ENCODE measurements at regions not wholly inside any gene's neighbourhood (a gene's known extent, or its start where the extent isn't known, plus 50 kb on each side); places are given as distances from the start of the nearest gene placed in this dataset.

DNA sequence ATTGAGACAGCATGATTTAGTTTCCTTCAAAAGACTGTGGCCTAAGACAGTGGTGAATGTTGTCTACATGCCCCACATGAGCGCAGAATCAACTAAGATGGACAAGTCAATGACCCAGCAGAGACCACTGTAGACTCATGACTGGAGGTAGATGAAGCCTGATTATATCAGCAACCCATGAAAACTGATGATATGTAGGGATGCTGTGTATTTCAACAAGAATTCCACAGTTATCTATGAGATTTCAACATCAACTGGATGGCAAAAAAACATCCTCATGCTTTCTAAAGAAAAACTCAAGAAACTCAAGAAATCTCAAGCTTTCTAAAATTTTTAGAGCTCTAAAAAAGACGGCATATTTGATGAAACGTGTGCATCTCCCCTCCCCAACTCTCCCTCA lies 413.9 kb upstream of the LYPLAL1 start:
- no peaks in the 10 kb centered on the region for H3K27me3 Mint-ChIP-seq
- H3K4me3 Mint-ChIP-seq, result no peak overlapping the region
- CTCF ChIA-PET, result no interaction called here

DNA sequence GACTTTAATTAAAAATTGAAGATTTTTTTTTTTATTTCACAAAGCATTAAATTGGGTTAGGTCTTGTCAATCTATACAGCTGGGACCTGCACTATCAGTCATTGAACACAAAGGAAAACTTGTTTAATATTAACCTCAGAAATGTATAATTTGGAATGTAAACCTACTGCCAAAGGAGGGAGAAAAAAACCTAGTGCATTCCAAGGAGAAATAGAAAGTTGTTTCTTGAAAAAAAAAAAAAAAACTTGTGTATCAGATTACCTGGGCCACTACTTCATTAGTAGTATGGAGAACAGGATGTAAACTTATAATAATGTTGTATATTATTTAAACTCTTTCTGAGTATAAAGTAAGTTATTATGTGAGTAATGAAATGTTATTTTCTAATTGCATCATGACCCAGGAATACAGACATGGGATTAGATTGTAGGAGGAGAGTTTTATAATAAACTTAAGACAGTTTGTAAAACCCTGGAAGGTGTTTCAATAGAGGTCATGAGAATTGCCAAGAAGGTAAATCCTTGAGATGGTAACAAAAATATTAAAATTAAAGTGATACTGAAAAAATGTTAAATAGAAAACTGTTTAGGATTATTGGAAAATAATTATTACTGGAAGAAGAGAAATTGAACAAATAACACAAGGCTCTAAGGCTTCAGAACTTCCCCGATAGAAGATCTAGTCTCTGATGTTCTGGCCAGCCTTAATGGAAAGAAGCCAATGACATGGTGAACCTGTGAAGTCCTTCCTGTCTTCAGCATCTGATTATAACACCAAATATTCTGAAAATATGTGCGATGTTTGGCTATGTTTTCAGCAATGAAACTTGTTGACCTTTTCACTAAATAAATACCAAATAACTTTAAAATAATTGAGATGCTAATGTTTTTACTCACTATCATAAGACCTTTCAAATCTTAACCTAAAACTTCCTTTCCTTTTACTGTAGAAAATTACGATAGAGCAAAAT lies 412.8 kb upstream of the LYPLAL1 start:
- CTCF ChIA-PET, result no interaction called here
- H3K9me3 Mint-ChIP-seq (ENCODE audit: low read depth), result no peaks in the 10 kb centered on the region
- no peaks in the 10 kb centered on the region for H3K36me3 Mint-ChIP-seq
- ATAC-seq (no peak), DNase-seq (no peak)
- no peak overlapping the region for H3K27ac Mint-ChIP-seq
- H3K4me3 Mint-ChIP-seq, result no peak overlapping the region
- H3K4me1 Mint-ChIP-seq, result no peaks in the 10 kb centered on the region
- no peaks in the 10 kb centered on the region for H3K27me3 Mint-ChIP-seq

More for the DNA sequence above, 413.9 kb upstream of the LYPLAL1 start:
- ATAC-seq (no peak), DNase-seq (no peak)
- no peaks in the 10 kb centered on the region for H3K36me3 Mint-ChIP-seq
- no peaks in the 10 kb centered on the region for H3K9me3 Mint-ChIP-seq (ENCODE audit: low read depth)
- no peak overlapping the region for H3K27ac Mint-ChIP-seq
- no peaks in the 10 kb centered on the region for H3K4me1 Mint-ChIP-seq

DNA sequence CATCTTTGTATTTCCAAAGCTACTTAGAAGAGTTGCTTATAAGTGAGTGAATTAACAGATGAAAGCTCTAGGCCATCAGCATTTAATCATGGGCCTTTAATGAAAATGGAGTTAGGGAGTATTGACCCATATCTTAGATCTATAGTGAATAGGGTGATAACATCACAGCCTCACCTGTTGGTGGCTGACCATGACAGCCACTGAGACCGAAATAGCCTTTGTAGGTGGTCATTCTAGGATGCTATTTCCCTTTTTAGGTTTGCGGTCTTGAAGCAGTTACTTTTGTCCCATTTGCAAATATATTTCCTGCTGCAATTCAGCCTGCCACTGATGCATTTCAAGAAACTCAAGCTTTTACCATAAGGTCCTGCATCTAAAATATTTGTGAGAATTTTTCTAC lies 410.1 kb upstream of the LYPLAL1 start:
- H3K9me3 Mint-ChIP-seq (ENCODE audit: low read depth), result no peaks in the 10 kb centered on the region
- DNase-seq, result no peak
- no peak overlapping the region for H3K4me3 Mint-ChIP-seq
- H3K4me1 Mint-ChIP-seq, result no peaks in the 10 kb centered on the region
- ATAC-seq, result no peak
- no peak overlapping the region for H3K27ac Mint-ChIP-seq
- no peaks in the 10 kb centered on the region for H3K36me3 Mint-ChIP-seq
- CTCF ChIA-PET, result no interaction called here
- no peaks in the 10 kb centered on the region for H3K27me3 Mint-ChIP-seq

DNA sequence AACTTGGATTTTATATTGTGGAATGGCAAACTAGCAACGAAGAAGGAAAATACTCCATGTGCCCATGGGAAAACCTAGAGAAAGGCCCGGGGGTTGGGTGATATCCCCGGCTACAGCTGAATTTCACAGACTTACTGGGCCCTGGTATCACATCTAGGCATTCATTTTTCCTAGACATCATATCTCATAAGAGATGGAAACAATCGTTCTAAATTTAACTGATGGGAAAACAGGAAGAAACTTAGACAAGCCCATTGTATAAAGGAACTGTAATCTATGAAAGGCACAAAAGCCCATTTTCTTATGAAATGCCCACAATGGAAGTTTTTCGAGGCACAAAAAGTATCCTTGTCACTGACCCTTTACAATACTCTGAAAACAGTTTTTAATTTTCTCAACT lies 407.9 kb upstream of the LYPLAL1 start:
- Mint-ChIP-seq H3K4me1 (no peaks in the 10 kb centered on the region), H3K36me3 (no peaks in the 10 kb centered on the region)

DNA sequence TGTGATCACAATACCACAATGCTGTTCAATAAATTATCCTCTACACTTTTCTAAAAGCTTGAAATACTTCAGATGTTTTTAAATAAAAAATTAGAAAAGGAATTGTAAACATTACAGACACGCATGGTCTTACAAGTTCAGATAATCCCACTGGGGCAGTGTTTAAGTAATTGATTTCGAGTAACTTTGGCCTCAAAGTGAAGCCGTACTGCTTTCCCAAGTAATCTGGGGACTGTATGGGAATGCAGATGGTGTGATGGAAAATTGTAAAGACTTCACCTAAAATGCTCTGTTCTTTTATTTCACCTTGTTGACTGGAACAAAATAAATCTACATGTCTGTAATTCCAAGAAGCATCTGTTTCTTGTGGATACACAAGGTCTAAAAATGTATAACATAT lies 401.7 kb upstream of the LYPLAL1 start:
- ATAC-seq (no peak), DNase-seq (no peak)
- no peaks in the 10 kb centered on the region for H3K9me3 Mint-ChIP-seq (ENCODE audit: low read depth)
- H3K27ac Mint-ChIP-seq, result no peak overlapping the region
- H3K36me3 Mint-ChIP-seq, result no peaks in the 10 kb centered on the region
- H3K4me1 Mint-ChIP-seq, result no peaks in the 10 kb centered on the region
- CTCF ChIA-PET, result no interaction called here
- no peak overlapping the region for H3K4me3 Mint-ChIP-seq
- H3K27me3 Mint-ChIP-seq, result no peaks in the 10 kb centered on the region

More for the DNA sequence above, 407.9 kb upstream of the LYPLAL1 start:
- no peaks in the 10 kb centered on the region for H3K27me3 Mint-ChIP-seq
- CTCF ChIA-PET, result no interaction called here
- H3K27ac Mint-ChIP-seq, result no peak overlapping the region
- no peak overlapping the region for H3K4me3 Mint-ChIP-seq
- no peak for DNase-seq
- no peak for ATAC-seq
- no peaks in the 10 kb centered on the region for H3K9me3 Mint-ChIP-seq (ENCODE audit: low read depth)

DNA sequence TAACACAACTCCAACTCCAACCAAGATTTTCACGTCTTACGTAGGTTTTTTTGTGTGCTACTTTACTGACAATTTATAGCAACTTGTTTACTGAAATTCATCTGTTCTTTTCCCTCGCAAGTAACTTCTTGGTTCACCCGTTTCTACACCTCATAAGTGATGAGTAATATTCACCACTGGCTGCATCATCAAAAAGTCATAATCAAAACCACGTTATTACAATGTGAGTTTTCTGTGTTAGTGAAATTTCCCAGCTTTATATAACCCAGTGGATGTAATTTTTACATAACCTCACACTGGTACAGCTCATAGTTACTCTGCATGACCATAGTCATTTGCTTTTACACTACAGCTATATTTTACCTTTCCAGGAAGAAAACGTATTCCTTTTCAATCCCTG lies 401.1 kb upstream of the LYPLAL1 start:
- DNase-seq (no peak), ATAC-seq (no peak)
- Mint-ChIP-seq H3K27ac (no peak overlapping the region), H3K27me3 (no peaks in the 10 kb centered on the region), H3K9me3 (ENCODE audit: low read depth) (no peaks in the 10 kb centered on the region), H3K4me1 (no peaks in the 10 kb centered on the region), H3K36me3 (no peaks in the 10 kb centered on the region), H3K4me3 (no peak overlapping the region)
- CTCF ChIA-PET, result no interaction called here

DNA sequence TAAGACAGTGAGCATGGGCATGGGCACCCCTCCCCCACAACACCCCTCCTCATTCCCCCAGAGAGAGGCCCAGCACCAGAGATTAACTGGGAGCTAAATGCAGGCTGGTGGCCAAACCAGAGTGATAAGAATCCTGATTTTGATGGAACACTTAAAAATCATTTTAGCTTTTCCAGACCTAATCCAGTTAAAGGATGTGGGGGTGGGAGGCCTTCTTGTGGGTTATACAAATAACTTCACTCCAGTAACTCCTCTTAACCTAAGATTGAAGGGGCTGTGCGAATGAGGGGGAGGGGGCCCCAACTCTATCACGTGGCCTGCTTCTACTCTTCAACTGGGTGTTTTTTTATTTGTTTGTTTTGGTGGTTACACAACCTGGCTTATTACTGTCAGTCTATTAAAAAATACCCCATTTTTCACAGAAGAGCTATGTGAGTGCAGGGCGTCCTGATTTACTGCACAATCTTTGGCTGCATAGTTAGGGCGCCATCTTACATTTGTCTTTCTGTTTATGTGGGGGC lies 398.1 kb upstream of the LYPLAL1 start:
- Mint-ChIP-seq H3K27me3 (no peaks in the 10 kb centered on the region), H3K4me1 (no peaks in the 10 kb centered on the region)
- CTCF ChIA-PET, result no interaction called here

DNA sequence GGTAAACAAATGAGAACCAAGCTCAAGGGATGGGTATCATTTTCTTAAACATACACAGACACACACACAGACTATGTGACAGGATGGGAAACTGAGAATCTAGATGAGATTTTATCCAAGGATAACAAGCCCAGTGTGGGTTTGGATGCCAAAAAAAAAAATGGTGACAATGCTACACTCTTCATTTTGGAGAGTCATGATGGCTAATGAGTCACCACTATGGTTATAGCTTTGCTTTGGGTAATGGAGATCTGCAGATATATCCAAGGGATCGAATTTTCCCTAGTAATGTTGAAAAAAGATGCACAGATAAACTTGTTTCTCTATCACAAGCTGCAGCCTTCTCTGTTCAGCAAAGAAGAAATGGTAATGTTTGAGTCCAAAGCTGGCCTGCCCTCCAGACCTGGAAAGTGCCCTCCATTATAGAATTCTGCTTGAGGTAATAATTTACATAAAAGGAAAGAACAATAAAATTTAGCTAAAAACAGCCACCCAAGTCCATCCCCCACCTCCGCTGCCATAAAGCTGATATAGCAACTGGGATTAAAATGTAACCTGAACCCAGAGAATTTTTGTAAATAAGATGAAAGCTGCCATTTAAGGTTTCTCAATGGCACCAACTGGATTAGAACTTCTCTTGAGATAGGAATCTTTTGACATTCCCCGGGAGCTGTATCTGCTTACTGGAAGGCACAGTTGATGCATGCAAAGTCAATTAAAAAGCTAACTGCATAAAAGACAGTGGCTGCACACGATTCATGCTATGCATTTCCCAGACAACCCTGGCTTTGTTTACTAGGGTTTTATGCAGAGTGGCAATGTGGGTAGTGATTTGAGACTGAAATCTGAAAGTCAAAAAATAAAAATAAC lies 395.2 kb upstream of the LYPLAL1 start:
- no peak for ATAC-seq
- Mint-ChIP-seq H3K27ac (no peak overlapping the region), H3K27me3 (no peaks in the 10 kb centered on the region), H3K4me1 (no peaks in the 10 kb centered on the region), H3K9me3 (ENCODE audit: low read depth) (no peaks in the 10 kb centered on the region), H3K36me3 (no peaks in the 10 kb centered on the region), H3K4me3 (no peak overlapping the region)
- DNase-seq, result no peak
- CTCF ChIA-PET, result no interaction called here

More for the DNA sequence above, 398.1 kb upstream of the LYPLAL1 start:
- Mint-ChIP-seq H3K4me3 (no peak overlapping the region), H3K36me3 (no peaks in the 10 kb centered on the region), H3K27ac (no peak overlapping the region), H3K9me3 (ENCODE audit: low read depth) (no peaks in the 10 kb centered on the region)
- ATAC-seq (no peak), DNase-seq (no peak)

DNA sequence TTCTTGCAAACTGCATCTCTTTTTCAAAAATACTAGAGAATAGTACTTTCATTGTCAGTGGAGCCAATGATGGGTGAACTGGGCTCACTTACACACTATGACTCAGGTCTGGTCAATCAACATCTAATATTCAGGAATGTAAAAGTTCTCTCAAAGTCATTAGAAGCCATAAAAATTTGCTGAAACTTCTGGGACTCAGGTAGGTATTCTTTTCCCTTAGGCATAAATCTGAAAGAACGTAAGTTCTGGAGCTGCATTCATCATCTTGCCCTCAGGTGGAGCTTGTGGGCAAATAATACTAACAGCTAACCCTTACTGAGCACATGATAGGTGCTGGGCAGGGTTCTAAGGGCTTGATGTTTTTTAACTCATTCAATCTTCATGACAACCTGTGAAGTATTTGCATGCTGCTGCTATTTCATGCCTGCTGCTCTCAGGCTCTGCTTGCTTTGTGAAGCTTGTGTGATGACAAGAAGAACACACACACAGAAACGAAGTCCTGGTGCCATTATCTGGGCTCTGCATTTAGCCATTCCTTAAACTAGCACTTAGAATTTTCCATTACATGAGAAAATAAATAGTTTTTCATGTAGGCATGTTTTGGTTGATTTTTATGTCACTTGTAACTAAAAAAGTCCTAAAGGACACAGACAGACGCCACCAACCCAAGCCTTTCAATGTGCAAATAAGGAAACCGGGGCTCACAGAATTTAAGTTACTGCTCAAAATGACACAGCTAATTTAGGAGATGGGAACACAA lies 394.2 kb upstream of the LYPLAL1 start:
- Mint-ChIP-seq H3K9me3 (ENCODE audit: low read depth) (no peaks in the 10 kb centered on the region), H3K27ac (no peak overlapping the region), H3K4me1 (no peaks in the 10 kb centered on the region), H3K27me3 (no peaks in the 10 kb centered on the region), H3K4me3 (no peak overlapping the region), H3K36me3 (no peaks in the 10 kb centered on the region)
- CTCF ChIA-PET, result no interaction called here
- DNase-seq (no peak), ATAC-seq (no peak)

DNA sequence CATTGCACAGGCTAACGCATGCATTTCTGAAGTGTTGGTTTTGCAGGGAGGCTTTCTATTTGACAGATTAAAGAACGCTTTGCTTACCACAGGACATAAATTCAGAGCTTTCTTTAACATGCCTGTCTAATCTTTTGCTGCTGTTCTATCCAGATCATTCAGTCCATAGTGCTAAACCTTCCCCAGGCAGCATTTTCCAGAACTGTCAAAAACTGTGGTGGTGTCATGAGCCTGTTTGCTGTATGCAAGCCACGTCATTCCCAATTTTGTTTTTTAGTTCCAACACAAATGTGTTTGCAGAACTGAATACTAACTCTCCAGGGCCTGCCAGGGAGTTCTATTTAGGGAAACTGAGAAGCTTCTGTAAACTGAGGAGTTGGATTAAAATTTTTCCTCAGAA lies 390.5 kb upstream of the LYPLAL1 start:
- Mint-ChIP-seq H3K4me3 (no peak overlapping the region), H3K27me3 (no peaks in the 10 kb centered on the region), H3K4me1 (no peaks in the 10 kb centered on the region), H3K9me3 (ENCODE audit: low read depth) (no peaks in the 10 kb centered on the region), H3K27ac (no peak overlapping the region), H3K36me3 (no peaks in the 10 kb centered on the region)
- CTCF ChIA-PET, result no interaction called here
- no peak for DNase-seq
- no peak for ATAC-seq

DNA sequence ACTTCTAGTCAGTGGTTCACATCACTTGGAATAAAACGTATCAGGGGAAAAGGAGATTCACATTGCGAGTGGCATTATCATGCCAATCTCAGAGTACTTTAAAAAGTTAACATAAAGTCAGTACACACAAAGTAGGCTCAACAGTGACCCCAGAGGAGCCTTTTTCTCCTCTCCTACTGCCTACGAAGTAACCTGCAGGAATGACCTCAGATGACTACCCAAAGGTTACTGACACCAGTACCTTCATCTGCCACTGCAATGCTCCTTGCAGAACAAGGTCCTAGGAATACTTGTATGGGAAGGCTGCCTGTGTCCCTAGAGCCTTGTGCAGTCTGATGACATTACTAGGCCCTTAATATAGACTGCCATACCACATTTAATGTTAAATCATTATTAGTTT lies 389.8 kb upstream of the LYPLAL1 start:
- no peak for DNase-seq
- no peaks in the 10 kb centered on the region for H3K4me1 Mint-ChIP-seq
- no peaks in the 10 kb centered on the region for H3K27me3 Mint-ChIP-seq
- H3K27ac Mint-ChIP-seq, result no peak overlapping the region
- no peaks in the 10 kb centered on the region for H3K36me3 Mint-ChIP-seq
- no peaks in the 10 kb centered on the region for H3K9me3 Mint-ChIP-seq (ENCODE audit: low read depth)
- H3K4me3 Mint-ChIP-seq, result no peak overlapping the region
- CTCF ChIA-PET, result no interaction called here
- ATAC-seq, result no peak

DNA sequence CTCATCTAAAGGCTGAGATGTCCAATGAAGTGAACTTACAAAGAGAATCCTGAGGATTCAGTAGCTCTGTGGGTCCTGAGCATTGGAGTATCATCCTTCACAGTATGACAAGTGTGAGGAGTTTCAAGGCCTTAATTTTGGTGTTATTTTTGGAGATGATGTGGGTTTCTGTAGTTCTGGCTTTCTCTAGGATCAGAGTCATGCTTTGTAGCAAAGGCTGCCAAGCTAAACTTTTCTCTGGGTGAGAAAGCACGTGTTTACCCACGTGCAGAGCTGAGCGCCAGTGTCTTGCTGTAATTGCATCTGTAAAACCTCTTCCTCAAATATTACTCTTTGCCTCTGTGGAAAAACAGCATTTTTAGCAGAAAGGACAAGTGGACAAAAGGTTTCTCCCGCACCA lies 387.8 kb upstream of the LYPLAL1 start:
- H3K4me3 Mint-ChIP-seq, result no peak overlapping the region
- H3K9me3 Mint-ChIP-seq (ENCODE audit: low read depth), result no peaks in the 10 kb centered on the region
- H3K36me3 Mint-ChIP-seq, result no peaks in the 10 kb centered on the region
- H3K27ac Mint-ChIP-seq, result no peak overlapping the region
- H3K4me1 Mint-ChIP-seq, result no peaks in the 10 kb centered on the region
- no peak for ATAC-seq
- CTCF ChIA-PET, result interaction anchor here (0.6 kb wide), 1 partner anchor 30 kb away, joined by 3 read pairs; no protein-coding TSS in a partner anchor
- DNase-seq, result no peak
- H3K27me3 Mint-ChIP-seq, result no peaks in the 10 kb centered on the region

DNA sequence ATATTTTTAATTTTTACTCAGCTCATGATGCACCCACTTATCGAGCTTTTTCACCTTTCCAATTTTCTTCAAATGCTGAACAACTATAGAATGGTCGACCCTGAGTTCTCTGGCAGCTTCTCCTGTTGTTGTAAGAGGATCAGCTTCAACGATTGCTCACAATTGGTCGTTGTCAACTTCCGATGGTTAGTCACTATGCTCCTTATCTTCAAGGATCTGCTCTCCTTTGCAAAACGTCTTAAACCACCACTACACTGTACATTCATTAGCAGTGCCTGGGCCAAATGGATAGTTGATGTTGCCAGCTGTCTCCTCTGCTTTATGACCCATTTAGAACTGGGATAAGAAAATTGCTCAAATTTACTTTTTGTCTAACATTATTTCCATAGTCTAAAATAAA lies 385.9 kb upstream of the LYPLAL1 start:
- Mint-ChIP-seq H3K36me3 (no peaks in the 10 kb centered on the region), H3K4me1 (no peaks in the 10 kb centered on the region), H3K27me3 (no peaks in the 10 kb centered on the region), H3K4me3 (no peak overlapping the region), H3K27ac (no peak overlapping the region), H3K9me3 (ENCODE audit: low read depth) (no peaks in the 10 kb centered on the region)
- ATAC-seq (no peak), DNase-seq (no peak)
- CTCF ChIA-PET, result no interaction called here

All from activated CD8-positive, alpha-beta memory T cell treated with anti-CD3 and anti-CD28 coated beads, Interleukin-2, amount 10 ng/mL, durations not matched to agents 7 days and 5 days (primary cell).